ENCODE measurements at regions not wholly inside any gene's neighbourhood (a gene's known extent, or its start where the extent isn't known, plus 50 kb on each side); places are given as distances from the start of the nearest gene placed in this dataset.

- DNase-seq (ENCODE audit: low read depth) = no peak
- no peak for TF ChIP-seq CTCF (conservative IDR thresholded peaks at IDR 0.05; ENCODE audit: low read depth, low read length)
- H3K4me3 ChIP-seq (ENCODE audit: low read length) = no peak overlapping the region
Observed at GRCh38 chr3:75015280-75015679, 400.8 kb upstream of the CNTN3 start.

GRCh38 chr3:75035146-75035545 lies 420.7 kb upstream of the CNTN3 start:
- H3K4me3 ChIP-seq (ENCODE audit: low read length) = no peak overlapping the region
- TF ChIP-seq CTCF (conservative IDR thresholded peaks at IDR 0.05; ENCODE audit: low read depth, low read length) = no peak

GRCh38 chr3:75042941-75043340 lies 428.5 kb upstream of the CNTN3 start:
- DNase-seq (ENCODE audit: low read depth) = no peak
- no peak for TF ChIP-seq CTCF (conservative IDR thresholded peaks at IDR 0.05; ENCODE audit: low read depth, low read length)

More at GRCh38 chr3:75035146-75035545, 420.7 kb upstream of the CNTN3 start:
- no peak for DNase-seq (ENCODE audit: low read depth)

GRCh38 chr3:75048650-75049049 lies 434.2 kb upstream of the CNTN3 start:
- TF ChIP-seq CTCF (conservative IDR thresholded peaks at IDR 0.05; ENCODE audit: low read depth, low read length) = no peak
- H3K4me3 ChIP-seq (ENCODE audit: low read length) = no peak overlapping the region
- DNase-seq (ENCODE audit: low read depth) = no peak

More at GRCh38 chr3:75042941-75043340, 428.5 kb upstream of the CNTN3 start:
- no peak overlapping the region for H3K4me3 ChIP-seq (ENCODE audit: low read length)

- H3K4me3 ChIP-seq (ENCODE audit: low read length) = no peak overlapping the region
- TF ChIP-seq CTCF (conservative IDR thresholded peaks at IDR 0.05; ENCODE audit: low read depth, low read length) = no peak
- no peak for DNase-seq (ENCODE audit: low read depth)
Observed at GRCh38 chr3:75049533-75049932, 435.1 kb upstream of the CNTN3 start.

GRCh38 chr3:75059120-75059519 lies 444.7 kb upstream of the CNTN3 start:
- no peak overlapping the region for H3K4me3 ChIP-seq (ENCODE audit: low read length)
- no peak for TF ChIP-seq CTCF (conservative IDR thresholded peaks at IDR 0.05; ENCODE audit: low read depth, low read length)
- no peak for DNase-seq (ENCODE audit: low read depth)

- H3K4me3 ChIP-seq (ENCODE audit: low read length) = no peak overlapping the region
- no peak for TF ChIP-seq CTCF (conservative IDR thresholded peaks at IDR 0.05; ENCODE audit: low read depth, low read length)
- no peak for DNase-seq (ENCODE audit: low read depth)
Observed at GRCh38 chr3:75061806-75062205, 447.3 kb upstream of the CNTN3 start.

Data from retinal pigment epithelial cell (primary cell).